Muscle of back (tissue), 3 donors: ENCODE measurements at regions not wholly inside any gene's neighbourhood (a gene's known extent, or its start where the extent isn't known, plus 50 kb on each side); places are given as distances from the start of the nearest gene placed in this dataset.
"Not testable (repeated sequence)": the region's sequence is repeated elsewhere in the genome, so short reads cannot be mapped to it uniquely, and the experiment has no call there.

Experiments used
- DNase-seq, 3 donors: peaks; one replicate each; pipeline versions ENCODE4 v3.0.0 to v3.0.0-alpha.2; 2013

GRCh38 chr4:63063760-63064159 is 1345.5 kb downstream of the TECRL start:
- no peak for DNase-seq

- not testable (repeated sequence) for DNase-seq
These were observed 1346.4 kb downstream of the TECRL start for GRCh38 chr4:63062891-63063290.

- DNase-seq = no peak
These were observed 1359.5 kb downstream of the TECRL start for GRCh38 chr4:63049726-63050125.

GRCh38 chr4:63049278-63049677 is 1360.0 kb downstream of the TECRL start:
- DNase-seq = no peak

- DNase-seq = no peak
These were observed 1372.9 kb downstream of the TECRL start for GRCh38 chr4:63036159-63036866.

GRCh38 chr4:63029380-63029779 is 1379.9 kb downstream of the TECRL start:
- no peak for DNase-seq

GRCh38 chr4:63020661-63021060 is 1388.6 kb downstream of the TECRL start:
- DNase-seq = no peak

- DNase-seq = no peak
These were observed 1392.0 kb downstream of the TECRL start for GRCh38 chr4:63017300-63017699.

GRCh38 chr4:62970846-62971245 is 1438.4 kb downstream of the TECRL start:
- DNase-seq = no peak

GRCh38 chr4:62960415-62960814 is 1448.8 kb downstream of the TECRL start:
- no peak for DNase-seq

GRCh38 chr4:62953752-62954151 is 1455.5 kb downstream of the TECRL start:
- DNase-seq = no peak

- no peak for DNase-seq
These were observed 1456.9 kb downstream of the TECRL start for GRCh38 chr4:62952366-62952765.

GRCh38 chr4:62948108-62948507 is 1461.1 kb downstream of the TECRL start:
- peak in 1 of 3 donors; percentile 0 for DNase-seq

- DNase-seq = no peak
These were observed 1469.0 kb downstream of the TECRL start for GRCh38 chr4:62940229-62940628.

GRCh38 chr4:62930884-62931283 is 1478.4 kb downstream of the TECRL start:
- DNase-seq = no peak

GRCh38 chr4:62928483-62928882 is 1480.8 kb downstream of the TECRL start:
- no peak for DNase-seq

- DNase-seq = no peak
These were observed 1481.7 kb downstream of the TECRL start for GRCh38 chr4:62927574-62927973.

- DNase-seq = no peak
These were observed 1485.5 kb downstream of the TECRL start for GRCh38 chr4:62923783-62924182.

GRCh38 chr4:62917649-62918048 is 1491.6 kb downstream of the TECRL start:
- no peak for DNase-seq

GRCh38 chr4:62914758-62915157 is 1494.5 kb downstream of the TECRL start:
- no peak for DNase-seq

- DNase-seq = no peak
These were observed 1496.2 kb downstream of the TECRL start for GRCh38 chr4:62913065-62913464.

- no peak for DNase-seq
These were observed 1496.7 kb downstream of the TECRL start for GRCh38 chr4:62912531-62912930.

- DNase-seq = no peak
These were observed 1500.0 kb downstream of the TECRL start for GRCh38 chr4:62909238-62909637.

GRCh38 chr4:62901101-62901500 is 1508.1 kb downstream of the TECRL start:
- no peak for DNase-seq
